ENCODE measurements at regions not wholly inside any gene's neighbourhood (a gene's known extent, or its start where the extent isn't known, plus 50 kb on each side); places are given as distances from the start of the nearest gene placed in this dataset.

DNA sequence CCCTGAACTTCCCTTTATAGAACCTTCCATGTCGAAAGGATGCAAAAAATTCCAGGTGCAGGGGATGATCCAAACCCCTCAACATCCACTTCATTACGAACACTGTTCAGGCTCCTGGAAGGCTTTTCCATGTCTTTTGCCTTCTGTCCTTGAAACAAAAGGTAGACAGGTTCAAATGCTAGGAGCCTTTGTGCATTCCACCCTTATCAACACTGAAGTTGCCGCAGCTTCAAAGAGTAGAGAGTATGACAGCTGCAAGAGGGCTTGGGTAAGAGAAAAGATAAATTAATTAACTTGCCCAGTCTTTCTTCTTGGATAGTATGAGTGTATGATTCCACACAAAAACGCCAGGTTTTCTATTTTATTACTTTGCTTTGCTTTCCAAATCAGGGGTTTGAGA lies 269.1 kb upstream of the MSX2 start:
- TF ChIP-seq CTCF (IDR thresholded peaks at IDR 0.05) (no peak), POLR2A (IDR thresholded peaks at IDR 0.05) (no peak)

Data from body of pancreas (tissue), 4 donors.